ENCODE measurements at regions not wholly inside any gene's neighbourhood (a gene's known extent, or its start where the extent isn't known, plus 50 kb on each side); places are given as distances from the start of the nearest gene placed in this dataset.

DNA sequence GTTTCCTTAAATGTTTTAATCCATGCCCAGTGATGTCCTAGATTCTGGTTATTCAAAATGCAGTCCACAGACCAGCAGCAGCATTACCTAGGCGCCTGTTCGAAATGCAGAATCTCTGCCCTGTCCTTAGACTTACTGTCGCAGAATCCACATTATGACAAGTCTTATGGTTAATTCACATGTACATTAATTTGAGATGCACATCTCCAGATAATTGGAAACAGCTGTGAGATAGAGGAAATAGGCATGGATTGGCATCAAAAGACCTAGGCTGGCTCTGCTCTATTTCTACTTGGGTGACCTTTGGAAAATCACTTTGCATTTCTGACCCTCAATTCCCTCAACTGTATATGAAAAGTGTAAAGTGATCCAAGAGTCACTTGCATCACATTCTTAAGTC lies 700.7 kb downstream of the DIAPH3 start:
- TF ChIP-seq EP300 (IDR thresholded peaks at IDR 0.05), result no peak
- TF ChIP-seq, protein P1, sequence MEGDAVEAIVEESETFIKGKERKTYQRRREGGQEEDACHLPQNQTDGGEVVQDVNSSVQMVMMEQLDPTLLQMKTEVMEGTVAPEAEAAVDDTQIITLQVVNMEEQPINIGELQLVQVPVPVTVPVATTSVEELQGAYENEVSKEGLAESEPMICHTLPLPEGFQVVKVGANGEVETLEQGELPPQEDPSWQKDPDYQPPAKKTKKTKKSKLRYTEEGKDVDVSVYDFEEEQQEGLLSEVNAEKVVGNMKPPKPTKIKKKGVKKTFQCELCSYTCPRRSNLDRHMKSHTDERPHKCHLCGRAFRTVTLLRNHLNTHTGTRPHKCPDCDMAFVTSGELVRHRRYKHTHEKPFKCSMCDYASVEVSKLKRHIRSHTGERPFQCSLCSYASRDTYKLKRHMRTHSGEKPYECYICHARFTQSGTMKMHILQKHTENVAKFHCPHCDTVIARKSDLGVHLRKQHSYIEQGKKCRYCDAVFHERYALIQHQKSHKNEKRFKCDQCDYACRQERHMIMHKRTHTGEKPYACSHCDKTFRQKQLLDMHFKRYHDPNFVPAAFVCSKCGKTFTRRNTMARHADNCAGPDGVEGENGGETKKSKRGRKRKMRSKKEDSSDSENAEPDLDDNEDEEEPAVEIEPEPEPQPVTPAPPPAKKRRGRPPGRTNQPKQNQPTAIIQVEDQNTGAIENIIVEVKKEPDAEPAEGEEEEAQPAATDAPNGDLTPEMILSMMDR (IDR thresholded peaks at IDR 0.05), result no peak
- no peak for TF ChIP-seq POLR2A (IDR thresholded peaks at IDR 0.05; ENCODE audit: low read depth)
- no peak for TF ChIP-seq POLR2AphosphoS5 (IDR thresholded peaks at IDR 0.05)
